ENCODE measurements at regions not wholly inside any gene's neighbourhood (a gene's known extent, or its start where the extent isn't known, plus 50 kb on each side); places are given as distances from the start of the nearest gene placed in this dataset.

- no peak for TF ChIP-seq CTCF (IDR thresholded peaks at IDR 0.05; ENCODE audit: low read depth, low read length)
- no peak for DNase-seq (ENCODE audit: low read depth, low spot score)
- no peak overlapping the region for H3K4me3 ChIP-seq (ENCODE audit: low read depth, low read length)
- in situ Hi-C loops (cut with HindIII; ENCODE audit: low sequenced_read_pairs), result no loop called here
Measured at GRCh38 chr15:39497759-39498565, 82.9 kb upstream of the THBS1 start.

GRCh38 chr15:39498629-39499028 lies 82.2 kb upstream of the THBS1 start:
- in situ Hi-C loops (cut with HindIII; ENCODE audit: low sequenced_read_pairs), result no loop called here
- no peak for DNase-seq (ENCODE audit: low read depth, low spot score)
- no peak for TF ChIP-seq CTCF (IDR thresholded peaks at IDR 0.05; ENCODE audit: low read depth, low read length)
- no peak overlapping the region for H3K4me3 ChIP-seq (ENCODE audit: low read depth, low read length)

- in situ Hi-C loops (cut with HindIII; ENCODE audit: low sequenced_read_pairs), result no loop called here
- TF ChIP-seq CTCF (IDR thresholded peaks at IDR 0.05; ENCODE audit: low read depth, low read length), result no peak
- no peak for DNase-seq (ENCODE audit: low read depth, low spot score)
- H3K4me3 ChIP-seq (ENCODE audit: low read depth, low read length), result no peak overlapping the region
Measured at GRCh38 chr15:39499042-39499441, 81.8 kb upstream of the THBS1 start.

GRCh38 chr15:39499681-39500080 lies 81.2 kb upstream of the THBS1 start:
- TF ChIP-seq CTCF (IDR thresholded peaks at IDR 0.05; ENCODE audit: low read depth, low read length), result no peak
- no peak for DNase-seq (ENCODE audit: low read depth, low spot score)
- in situ Hi-C loops (cut with HindIII; ENCODE audit: low sequenced_read_pairs), result no loop called here
- H3K4me3 ChIP-seq (ENCODE audit: low read depth, low read length), result no peak overlapping the region

- TF ChIP-seq CTCF (IDR thresholded peaks at IDR 0.05; ENCODE audit: low read depth, low read length), result no peak
- in situ Hi-C loops (cut with HindIII; ENCODE audit: low sequenced_read_pairs), result no loop called here
- no peak overlapping the region for H3K4me3 ChIP-seq (ENCODE audit: low read depth, low read length)
- no peak for DNase-seq (ENCODE audit: low read depth, low spot score)
Measured at GRCh38 chr15:39501366-39502081, 79.4 kb upstream of the THBS1 start.

GRCh38 chr15:39502082-39502447 lies 78.8 kb upstream of the THBS1 start:
- in situ Hi-C loops (cut with HindIII; ENCODE audit: low sequenced_read_pairs), result no loop called here
- no peak for DNase-seq (ENCODE audit: low read depth, low spot score)
- no peak overlapping the region for H3K4me3 ChIP-seq (ENCODE audit: low read depth, low read length)
- TF ChIP-seq CTCF (IDR thresholded peaks at IDR 0.05; ENCODE audit: low read depth, low read length), result no peak

All from astrocyte of the spinal cord (primary cell).